ENCODE measurements at regions not wholly inside any gene's neighbourhood (a gene's known extent, or its start where the extent isn't known, plus 50 kb on each side); places are given as distances from the start of the nearest gene placed in this dataset.
"Not testable (repeated sequence)": the region's sequence is repeated elsewhere in the genome, so short reads cannot be mapped to it uniquely, and the experiment has no call there.

- DNase-seq, result no peak
These were observed 1554.6 kb downstream of the CDH8 start for GRCh38 chr16:60481591-60481990.

- no peak for DNase-seq
These were observed 1557.4 kb downstream of the CDH8 start for GRCh38 chr16:60478810-60479209.

GRCh38 chr16:60463986-60464385 lies 1572.3 kb downstream of the CDH8 start:
- no peak for DNase-seq

GRCh38 chr16:60459463-60459862 lies 1576.8 kb downstream of the CDH8 start:
- no peak for DNase-seq

- no peak for DNase-seq
These were observed 1578.0 kb downstream of the CDH8 start for GRCh38 chr16:60458255-60458654.

DNA sequence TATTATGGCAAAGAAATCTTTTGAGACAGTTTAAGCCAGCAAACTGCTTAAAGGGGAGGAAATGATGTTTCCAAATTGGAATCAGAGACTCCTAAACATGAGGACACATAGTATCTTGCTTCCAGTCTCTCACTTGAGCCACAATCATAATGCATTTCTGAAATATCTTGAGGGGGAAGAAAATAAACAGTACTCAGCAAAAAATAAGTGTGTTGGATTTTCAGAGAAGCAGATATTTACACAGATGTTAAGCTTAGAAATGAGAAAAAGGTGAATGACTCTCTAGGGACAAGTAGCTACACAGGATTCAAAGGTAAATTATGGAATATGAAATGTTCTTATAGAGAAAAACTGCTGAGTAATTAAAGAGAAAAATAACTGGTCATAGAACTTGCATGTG lies 1583.6 kb downstream of the CDH8 start:
- no peak for DNase-seq

DNA sequence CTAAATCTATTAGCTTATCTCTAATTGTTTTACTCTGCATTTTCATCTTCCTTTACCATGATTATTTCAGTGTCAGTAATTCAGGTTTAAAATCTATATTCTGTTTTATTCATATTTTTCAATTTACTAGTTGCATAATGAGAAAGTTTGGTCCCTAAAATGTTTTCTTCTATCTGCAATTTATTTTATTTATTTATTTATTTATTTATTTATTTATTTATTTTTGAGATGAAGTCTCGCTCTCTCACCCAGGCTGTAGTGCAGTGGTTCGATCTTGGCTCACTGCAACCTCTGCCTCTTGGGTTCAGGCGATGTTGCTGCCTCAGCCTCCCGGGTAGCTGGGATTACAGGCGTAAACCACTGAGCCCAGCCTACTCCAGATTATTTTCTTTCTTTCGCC lies 1597.3 kb downstream of the CDH8 start:
- no peak for DNase-seq

GRCh38 chr16:60432472-60432871 lies 1603.8 kb downstream of the CDH8 start:
- DNase-seq, result no peak

GRCh38 chr16:60419859-60420258 lies 1616.4 kb downstream of the CDH8 start:
- no peak for DNase-seq

GRCh38 chr16:60414613-60415012 lies 1621.6 kb downstream of the CDH8 start:
- no peak for DNase-seq

DNA sequence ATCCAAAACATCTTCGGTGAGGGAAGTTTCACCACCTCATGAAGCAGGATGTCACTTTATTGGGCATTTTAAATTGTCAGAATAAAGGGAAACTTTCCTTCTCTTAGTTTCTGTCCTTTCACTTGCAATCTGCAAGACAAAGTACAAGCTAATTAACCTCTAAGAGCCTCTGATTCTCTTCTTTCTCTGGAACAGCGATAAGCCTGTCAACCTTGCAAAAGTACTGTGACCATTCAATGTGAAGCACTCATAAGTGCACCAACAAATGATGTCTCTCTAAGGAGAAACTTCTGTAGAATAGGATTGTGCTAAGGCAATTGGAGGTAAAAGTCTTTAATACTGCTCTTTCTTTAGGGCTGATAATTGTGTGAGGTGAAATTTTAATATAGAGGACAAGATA lies 1622.3 kb downstream of the CDH8 start:
- DNase-seq, result no peak

GRCh38 chr16:60407606-60408005 lies 1628.6 kb downstream of the CDH8 start:
- DNase-seq, result no peak

DNA sequence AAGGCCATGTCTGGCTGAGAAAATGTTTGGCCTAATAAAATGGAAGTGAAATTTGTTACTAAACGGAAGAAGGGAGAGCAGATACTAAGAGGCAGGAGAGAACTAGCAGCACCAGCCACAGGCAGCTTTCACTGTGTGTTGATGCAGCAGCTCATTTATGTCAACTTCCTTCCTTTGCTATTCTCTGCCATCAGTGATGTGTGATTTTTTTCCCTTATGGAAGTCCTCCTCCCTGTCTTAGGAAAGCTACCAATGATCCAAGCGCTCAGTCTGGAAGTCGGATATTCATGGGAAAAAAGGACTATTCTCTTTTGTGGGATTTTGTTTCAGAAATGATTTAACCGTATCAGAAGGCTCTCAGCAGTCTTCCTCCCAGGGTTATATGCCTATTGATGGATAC lies 1629.2 kb downstream of the CDH8 start:
- no peak for DNase-seq

DNA sequence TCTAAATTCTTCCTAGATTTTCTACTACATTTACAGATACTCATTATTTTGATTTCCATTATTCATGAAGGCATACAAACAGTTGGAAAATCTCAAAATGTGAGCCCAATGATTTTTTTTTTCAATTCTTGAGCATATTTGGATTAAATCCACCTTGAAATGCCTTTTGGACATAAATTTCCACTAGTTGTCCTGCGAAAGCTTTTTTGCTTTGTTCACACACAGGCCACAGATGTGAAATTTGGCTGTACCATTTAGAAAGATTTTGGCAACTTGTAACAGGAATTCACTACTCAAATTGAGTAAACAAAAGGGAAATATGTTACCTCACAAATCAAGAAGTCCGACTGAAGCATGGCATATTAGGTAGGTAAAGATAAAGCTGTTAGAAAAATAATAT lies 1631.0 kb downstream of the CDH8 start:
- DNase-seq, result no peak

GRCh38 chr16:60404401-60404800 lies 1631.8 kb downstream of the CDH8 start:
- DNase-seq, result no peak

DNA sequence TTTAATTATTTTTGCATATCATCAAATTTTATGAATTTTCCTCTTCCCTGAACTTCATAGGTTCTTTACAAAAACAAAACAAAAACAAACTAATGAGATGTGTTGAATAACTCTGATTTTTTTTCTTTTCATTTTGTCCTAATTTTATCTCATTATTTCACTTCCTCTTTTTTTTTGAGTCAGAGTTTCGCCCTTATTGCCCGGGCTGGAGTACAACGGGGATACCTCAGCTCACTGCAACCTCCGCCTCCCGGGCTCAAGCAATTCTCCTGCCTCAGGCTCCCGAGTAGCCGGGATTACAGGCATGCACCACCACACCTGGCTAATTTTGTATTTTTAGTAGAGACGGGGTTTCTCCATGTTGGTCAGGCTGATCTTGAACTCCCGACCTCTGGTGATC lies 1633.3 kb downstream of the CDH8 start:
- not testable (repeated sequence) for DNase-seq

GRCh38 chr16:60392380-60392779 lies 1643.9 kb downstream of the CDH8 start:
- DNase-seq, result no peak

DNA sequence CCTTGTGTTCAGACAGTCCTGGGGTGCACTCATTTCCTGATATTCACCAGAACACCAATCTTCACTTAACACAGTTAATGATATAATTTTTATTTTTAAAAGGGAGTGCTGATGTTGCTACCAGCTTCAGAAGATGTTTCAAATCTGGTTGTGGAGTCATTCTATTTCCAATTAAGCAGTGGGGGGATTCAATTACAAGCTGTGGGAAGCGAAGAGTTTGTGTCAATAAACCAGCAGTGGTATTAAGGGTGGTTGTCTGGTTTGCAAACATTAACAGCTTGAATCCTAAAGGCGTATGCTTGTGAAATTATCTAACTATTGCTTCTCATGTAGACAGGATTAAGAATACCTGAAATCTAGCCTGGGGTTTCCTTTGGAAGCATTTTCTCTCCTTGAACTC lies 1637.5 kb upstream of the GOT2 start:
- DNase-seq, result no peak

DNA sequence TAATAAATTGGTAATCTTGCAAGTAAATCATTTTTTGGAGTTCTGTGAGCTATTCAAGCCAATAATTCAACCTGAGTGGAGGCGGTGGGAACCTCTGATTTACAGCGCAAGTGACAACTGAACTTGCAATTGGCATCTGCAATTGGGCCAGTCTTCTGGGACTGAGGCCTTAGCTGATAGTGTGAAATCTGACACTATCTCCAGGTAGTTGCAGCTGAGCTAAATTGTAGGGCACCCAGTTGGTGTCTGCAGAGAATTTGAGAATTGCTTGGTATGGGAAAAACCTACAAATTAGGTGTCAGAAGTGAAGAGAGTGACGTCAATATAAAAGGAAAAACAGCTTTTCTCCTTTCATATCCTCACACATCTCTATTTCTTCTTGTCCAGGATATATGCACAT lies 1633.6 kb upstream of the GOT2 start:
- DNase-seq, result no peak

DNA sequence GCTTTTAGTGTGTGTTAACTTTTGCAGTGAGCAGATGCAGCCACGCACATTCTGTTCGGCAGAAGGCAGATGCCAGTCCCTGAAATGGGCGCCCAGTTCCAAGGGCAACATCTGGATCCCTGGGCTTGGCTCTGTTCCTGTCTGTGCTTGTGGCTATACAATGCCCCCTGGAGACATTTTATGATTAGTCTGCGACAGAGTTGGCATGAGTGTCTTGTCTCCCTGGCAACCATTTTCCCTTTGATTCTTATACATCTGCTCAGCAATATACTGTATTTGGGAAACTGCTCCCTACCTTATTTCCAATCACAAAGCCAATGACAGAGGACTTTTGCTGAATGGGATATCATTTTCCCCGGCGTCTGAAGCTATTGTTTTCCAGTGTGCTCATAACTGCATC lies 1629.5 kb upstream of the GOT2 start:
- no peak for DNase-seq

DNA sequence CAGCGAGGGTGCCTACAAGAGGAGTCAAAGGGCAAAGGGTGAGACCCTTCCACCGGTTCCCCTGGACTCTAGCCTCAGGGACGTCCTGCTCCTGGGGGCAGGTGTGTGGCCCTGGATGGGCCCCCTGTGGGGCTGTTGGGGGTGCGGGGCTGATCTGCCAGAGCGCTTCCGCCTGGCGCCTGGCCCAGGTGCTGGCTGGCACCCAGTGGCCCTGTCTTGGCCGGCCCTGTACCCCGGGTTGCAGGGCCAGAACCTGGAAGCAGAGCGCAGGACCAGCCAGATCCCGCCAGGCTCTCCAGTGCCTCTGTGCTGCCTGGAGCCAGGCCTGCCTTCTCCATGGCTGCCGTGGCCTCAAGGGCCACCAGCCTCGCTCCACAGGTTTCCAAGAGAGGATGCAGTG lies 1625.8 kb upstream of the GOT2 start:
- not testable (repeated sequence) for DNase-seq

GRCh38 chr16:60359412-60359811 lies 1625.3 kb upstream of the GOT2 start:
- not testable (repeated sequence) for DNase-seq

GRCh38 chr16:60357876-60358522 lies 1623.9 kb upstream of the GOT2 start:
- DNase-seq, result not testable (repeated sequence)

- DNase-seq, result no peak
These were observed 1612.1 kb upstream of the GOT2 start for GRCh38 chr16:60346256-60346655.

DNA sequence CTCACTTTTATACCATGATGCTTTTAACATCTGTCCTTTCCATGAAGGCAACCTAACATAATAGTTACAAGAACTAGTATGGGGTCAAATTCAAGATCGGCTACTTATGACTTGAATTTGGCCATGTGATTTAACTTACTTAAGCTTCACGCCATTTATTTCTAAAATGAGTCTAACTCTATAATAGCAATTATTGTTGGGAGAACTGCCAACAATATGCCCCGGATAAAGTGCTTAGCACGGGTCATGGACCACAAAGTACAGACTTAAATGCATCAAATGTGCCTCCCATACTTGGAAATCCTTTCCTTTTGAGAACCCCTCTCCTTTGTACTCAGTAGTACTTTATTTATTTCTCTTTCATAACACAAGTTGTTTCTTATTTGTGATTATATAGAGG lies 1603.6 kb upstream of the GOT2 start:
- no peak for DNase-seq

GRCh38 chr16:60331168-60331567 lies 1597.1 kb upstream of the GOT2 start:
- DNase-seq, result no peak

All from activated CD8-positive, alpha-beta memory T cell treated with anti-CD3 and anti-CD28 coated beads, Interleukin-2, amount 50 U/mL, for 48 hours (primary cell).